Testis (tissue), 2 donors: ENCODE measurements at regions not wholly inside any gene's neighbourhood (a gene's known extent, or its start where the extent isn't known, plus 50 kb on each side); places are given as distances from the start of the nearest gene placed in this dataset.

Experiments used
- DNase-seq: peaks from one replicate; pipeline ENCODE4 v3.0.0-alpha.2; 2019
- H3K27ac ChIP-seq, 2 donors: fragments of 200-600 bp; sonication (generic); one replicate each; pipeline ENCODE4 v1.5.1; 2019
- H3K27me3 ChIP-seq: fragments of 200-600 bp; sonication (generic); one replicate; pipeline ENCODE4 v1.5.1; 2019
- H3K36me3 ChIP-seq: fragments of 200-600 bp; sonication (generic); one replicate; pipeline ENCODE4 v1.5.1; 2017; ENCODE audit warnings: low read depth; ENCODE audit errors: missing control alignments
- H3K4me1 ChIP-seq: fragments of 200-600 bp; sonication (generic); one replicate; pipeline ENCODE4 v1.5.1; 2019
- H3K4me3 ChIP-seq, 2 donors: fragments of 200-600 bp; sonication (generic); one replicate each; pipeline ENCODE4 v1.5.1; 2017 to 2019
- H3K9me3 ChIP-seq: fragments of 200-600 bp; sonication (generic); one replicate; pipeline ENCODE4 v1.5.1; 2017
- POLR2A ChIP-seq: fragments of 450-650 bp; IDR thresholded peaks from one replicate; pipeline ENCODE4 v1.6.1; 2017; ENCODE audit warnings: antibody characterized with exemption, mild to moderate bottlenecking, moderate library complexity
- WGBS, 2 donors: methylation state at CpG; one replicate each; pipeline ENCODE4 v1.1.5; 2018; 5-methylcytosine and 5-hydroxymethylcytosine counted together
- intact Hi-C: fragments of 100-400 bp; cut with DNase I; formaldehyde crosslinking; loops from one replicate; pipeline ENCODE4 v1.15.1; 2023; ENCODE audit warnings: low total_unique reads
- TF ChIP-seq, protein P1 (sequence below), 3 experiments: fragments of 450-650 bp in 2 of 3; fragments of 200-600 bp in 1 of 3; sonication (generic) in 1 of 3; IDR thresholded peaks; one replicate each; pipeline ENCODE4 v1.5.1; 2016 to 2019; ENCODE audit warnings: antibody characterized with exemption in 3 of 3, mild to moderate bottlenecking in 2 of 3, moderate library complexity in 1 of 3

DNA sequence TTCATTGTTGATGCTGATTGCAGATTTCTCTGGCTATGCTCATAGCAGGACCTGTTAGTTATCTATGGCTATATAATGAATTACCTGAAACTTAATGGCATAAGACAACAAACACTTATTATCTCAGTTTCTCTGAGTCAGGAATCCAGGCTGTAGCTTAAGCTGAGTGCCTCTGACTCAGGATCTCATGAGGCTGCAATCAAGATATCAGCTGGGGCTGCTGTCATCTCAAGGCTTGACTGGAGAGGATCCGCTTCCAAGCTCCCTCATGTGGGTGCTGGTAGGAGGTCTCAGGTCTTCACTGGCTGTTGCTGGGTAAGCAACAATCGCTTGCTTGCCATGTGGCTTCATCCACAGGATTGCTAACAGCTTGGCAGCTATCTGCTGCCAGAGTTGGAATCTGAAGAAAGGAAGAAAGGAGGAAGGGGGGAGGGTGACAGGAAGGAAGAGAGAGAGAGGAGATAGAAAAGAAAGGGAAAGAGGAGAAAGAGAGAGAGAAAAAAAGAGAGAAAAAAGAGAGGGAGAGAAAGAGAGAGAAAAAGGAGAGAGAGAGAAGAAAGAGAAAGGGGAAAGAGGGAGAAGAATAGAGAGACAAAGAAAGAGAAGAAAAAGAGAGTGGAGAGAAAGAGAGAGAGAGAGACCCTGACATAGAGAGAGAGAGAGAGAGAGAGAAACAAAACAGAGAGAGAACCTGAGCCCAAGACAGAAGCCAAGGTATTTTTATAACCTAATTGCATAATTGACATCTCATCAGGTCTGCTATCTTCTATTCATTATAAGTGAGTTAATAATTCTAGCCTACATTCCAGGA lies 579.0 kb upstream of the BTBD3 start:
- 83 to 94% methylated on average over 2 of the region's 2 CpGs for WGBS, 2 donors
- Histone ChIP-seq H3K4me1 (no peaks in the 10 kb centered on the region), H3K27ac (no peak overlapping the region), H3K4me3 (no peak overlapping the region), H3K36me3 (no peaks in the 10 kb centered on the region), H3K9me3 (no peaks in the 10 kb centered on the region), H3K27me3 (no peaks in the 10 kb centered on the region)
- intact Hi-C loops: no loop called here
- DNase-seq: no peak
- TF ChIP-seq, protein P1, sequence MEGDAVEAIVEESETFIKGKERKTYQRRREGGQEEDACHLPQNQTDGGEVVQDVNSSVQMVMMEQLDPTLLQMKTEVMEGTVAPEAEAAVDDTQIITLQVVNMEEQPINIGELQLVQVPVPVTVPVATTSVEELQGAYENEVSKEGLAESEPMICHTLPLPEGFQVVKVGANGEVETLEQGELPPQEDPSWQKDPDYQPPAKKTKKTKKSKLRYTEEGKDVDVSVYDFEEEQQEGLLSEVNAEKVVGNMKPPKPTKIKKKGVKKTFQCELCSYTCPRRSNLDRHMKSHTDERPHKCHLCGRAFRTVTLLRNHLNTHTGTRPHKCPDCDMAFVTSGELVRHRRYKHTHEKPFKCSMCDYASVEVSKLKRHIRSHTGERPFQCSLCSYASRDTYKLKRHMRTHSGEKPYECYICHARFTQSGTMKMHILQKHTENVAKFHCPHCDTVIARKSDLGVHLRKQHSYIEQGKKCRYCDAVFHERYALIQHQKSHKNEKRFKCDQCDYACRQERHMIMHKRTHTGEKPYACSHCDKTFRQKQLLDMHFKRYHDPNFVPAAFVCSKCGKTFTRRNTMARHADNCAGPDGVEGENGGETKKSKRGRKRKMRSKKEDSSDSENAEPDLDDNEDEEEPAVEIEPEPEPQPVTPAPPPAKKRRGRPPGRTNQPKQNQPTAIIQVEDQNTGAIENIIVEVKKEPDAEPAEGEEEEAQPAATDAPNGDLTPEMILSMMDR (IDR thresholded peaks at IDR 0.05): no peak
- TF ChIP-seq POLR2A: no peak

DNA sequence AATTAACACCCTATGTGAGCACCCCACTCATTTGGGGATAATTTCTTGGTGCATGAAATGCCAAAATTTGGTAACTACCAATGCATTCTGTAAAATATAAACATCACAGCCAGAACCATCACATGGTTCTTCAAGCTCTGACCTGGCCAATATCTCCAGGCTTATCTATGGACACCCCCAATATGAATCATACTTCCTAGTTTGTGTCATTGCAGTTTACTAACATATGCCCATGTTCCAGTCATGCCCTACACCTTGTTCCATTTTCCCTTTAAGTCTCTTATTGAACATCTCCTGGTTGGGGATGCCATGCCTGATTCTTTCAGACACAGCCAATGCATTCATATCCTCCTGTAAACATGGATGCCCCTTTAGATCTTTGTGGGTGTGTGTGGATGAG lies 572.8 kb upstream of the BTBD3 start:
- intact Hi-C loops: no loop called here
- Histone ChIP-seq H3K4me3 (no peak overlapping the region), H3K36me3 (no peaks in the 10 kb centered on the region), H3K27me3 (no peaks in the 10 kb centered on the region), H3K4me1 (no peaks in the 10 kb centered on the region), H3K9me3 (no peaks in the 10 kb centered on the region), H3K27ac (no peak overlapping the region)
- DNase-seq: no peak
- TF ChIP-seq, protein P1 (IDR thresholded peaks at IDR 0.05): no peak
- TF ChIP-seq POLR2A: no peak

GRCh38 chr20:11347738-11348137 lies 570.0 kb upstream of the BTBD3 start:
- H3K4me1 ChIP-seq: no peaks in the 10 kb centered on the region
- DNase-seq: no peak
- intact Hi-C loops: no loop called here
- H3K36me3 ChIP-seq: no peaks in the 10 kb centered on the region
- no peak overlapping the region for H3K4me3 ChIP-seq
- no peak overlapping the region for H3K27ac ChIP-seq
- WGBS, 2 donors: 71 to 78% methylated on average over 4 of the region's 4 CpGs
- TF ChIP-seq, protein P1 (IDR thresholded peaks at IDR 0.05): no peak
- no peak for TF ChIP-seq POLR2A
- no peaks in the 10 kb centered on the region for H3K27me3 ChIP-seq
- H3K9me3 ChIP-seq: no peaks in the 10 kb centered on the region

DNA sequence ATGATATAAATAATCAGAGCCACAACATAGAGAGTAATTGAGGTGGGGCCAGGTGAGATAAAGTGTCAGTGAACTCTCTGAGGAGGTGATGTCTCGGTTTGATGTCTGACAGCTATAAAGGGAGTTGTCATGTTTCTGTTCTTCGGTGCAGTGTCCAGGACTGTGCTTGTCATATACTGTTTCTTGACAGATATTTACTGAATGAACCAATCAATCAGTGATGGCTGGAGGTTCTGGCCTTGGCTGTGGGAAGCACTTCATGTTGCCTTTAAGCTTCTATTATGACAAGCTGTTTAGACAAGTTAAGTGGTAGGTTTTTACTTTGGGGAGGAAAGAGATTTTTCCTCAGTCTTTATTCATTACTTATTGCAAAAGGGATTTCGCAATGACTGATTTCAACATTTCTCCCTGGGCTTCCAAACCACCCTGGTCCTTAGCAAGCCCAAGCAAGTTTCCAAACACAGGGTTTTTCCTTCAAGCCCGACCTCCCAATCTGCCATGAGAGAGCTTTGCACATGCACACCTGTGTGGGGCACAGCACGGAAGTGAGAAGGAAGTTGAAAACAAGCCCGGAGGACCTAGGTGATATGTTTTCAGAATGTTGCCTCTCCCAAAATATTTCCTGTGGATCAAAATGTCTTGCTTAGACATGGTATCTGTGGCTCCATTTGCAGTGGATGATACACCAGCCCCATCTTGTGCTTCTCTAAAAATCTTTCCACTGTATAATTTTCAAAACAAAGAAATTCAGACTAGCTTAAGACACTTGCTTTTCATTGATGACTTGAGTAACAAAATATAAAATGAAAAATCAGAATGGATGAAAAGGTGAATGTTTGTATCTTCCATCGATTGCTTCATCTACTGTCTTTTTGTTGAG lies 567.3 kb upstream of the BTBD3 start:
- intact Hi-C loops: no loop called here
- 91 to 92% methylated on average over 7 of the region's 7 CpGs for WGBS, 2 donors
- Histone ChIP-seq H3K4me1 (no peaks in the 10 kb centered on the region), H3K4me3 (no peak overlapping the region), H3K27ac (no peak overlapping the region), H3K9me3 (no peaks in the 10 kb centered on the region), H3K27me3 (no peaks in the 10 kb centered on the region), H3K36me3 (no peaks in the 10 kb centered on the region)
- no peak for DNase-seq
- no peak for TF ChIP-seq POLR2A
- TF ChIP-seq, protein P1 (IDR thresholded peaks at IDR 0.05): no peak
